K562 (cell line): ENCODE measurements at regions not wholly inside any gene's neighbourhood (a gene's known extent, or its start where the extent isn't known, plus 50 kb on each side); places are given as distances from the start of the nearest gene placed in this dataset.

Experiments used
- ATAC-seq: fragments of 200-7000 bp; cut with Tn5 transposase; 3 replicates; pipeline ENCODE4 v1.9.1; 2020; ENCODE audit warnings: moderate library complexity
- BruUV-seq: library from RNA; stranded (reverse); fragments of 400-500 nt; replicated peaks from 2 replicates; lab custom pipeline; 2021; lab: Mats Ljungman, UMichigan
- CTCF ChIA-PET: fragments of 300-600 bp; formaldehyde crosslinking; extraction: SDS; loops from one replicate; lab custom pipeline; 2021; ENCODE audit warnings: low intra/inter-chr PET ratio; lab: Yijun Ruan, JAX
- POLR2A ChIA-PET: fragments of 300-600, 350-650 bp; sonication (Branson Sonifier 250); formaldehyde crosslinking; extraction: SDS; loops from one replicate; lab custom pipeline; 2021; ENCODE audit warnings: antibody characterized with exemption, inconsistent platforms; lab: Yijun Ruan, JAX
- DNase-seq, 4 experiments: peaks; one replicate each; pipeline versions ENCODE4 v3.0.0 to v3.0.0-alpha.2; 2011 to 2018; ENCODE audit warnings: low spot score in 3 of 4, mixed read lengths in 3 of 4; ENCODE audit errors: extremely low read depth in 1 of 4
- FAIRE-seq: peaks from 2 replicates; lab custom pipeline; 2011; peaks lifted over from hg19 to GRCh38; lab: Jason Lieb, UNC
- H2AFZ ChIP-seq: 2 replicates; pipeline ENCODE4 v1.6.0; 2011; ENCODE audit warnings: low read depth, low read length, control low read depth, inconsistent platforms
- H3K27ac ChIP-seq: fragments of 200-600 bp; 3 replicates; pipeline ENCODE4 v1.8.0; 2011; ENCODE audit warnings: low read depth, mild to moderate bottlenecking, control low read depth, inconsistent platforms, low read length, moderate library complexity, mixed read lengths; ENCODE audit errors: extremely low read depth
- H3K27me3 ChIP-seq, 2 experiments: fragments of 300-600 bp in 1 of 2; 2 replicates in 1 of 2; 3 replicates in 1 of 2; pipeline versions ENCODE4 v1.6.0 to v1.8.0; 2011; ENCODE audit warnings: inconsistent platforms in 2 of 2, low read length in 2 of 2, mild to moderate bottlenecking in 1 of 2, mixed read lengths in 1 of 2, moderate library complexity in 1 of 2; ENCODE audit not compliant: control insufficient read depth in 2 of 2, insufficient read depth in 2 of 2
- H3K36me3 ChIP-seq: fragments of 300-600 bp; 3 replicates; pipeline ENCODE4 v1.8.0; 2011; ENCODE audit warnings: mild to moderate bottlenecking, low read length, inconsistent platforms; ENCODE audit not compliant: control insufficient read depth, insufficient read depth
- H3K4me1 ChIP-seq, 2 experiments: fragments of 200-600 bp in 1 of 2; replicated peaks in 1 of 2; 2 replicates in 1 of 2; 3 replicates in 1 of 2; pipeline versions ENCODE4 v1.5.1 to v1.8.0; 2011; ENCODE audit warnings: inconsistent platforms in 2 of 2, low read length in 2 of 2, mild to moderate bottlenecking in 1 of 2, mixed read lengths in 1 of 2, moderate library complexity in 1 of 2; ENCODE audit not compliant: control insufficient read depth in 2 of 2, insufficient read depth in 2 of 2
- H3K4me2 ChIP-seq: 2 replicates; pipeline ENCODE4 v1.6.1; 2011; ENCODE audit warnings: low read length, control low read depth, inconsistent platforms, mixed read lengths; ENCODE audit not compliant: insufficient read depth
- H3K4me3 ChIP-seq: fragments of 200-600 bp; sonication (generic), shearing (Covaris generic); 2 replicates; pipeline ENCODE4 v1.5.1; 2016; ENCODE audit warnings: control low read depth, inconsistent platforms
- H3K79me2 ChIP-seq: fragments of 200-600 bp; 3 replicates; pipeline ENCODE4 v1.8.0; 2011; ENCODE audit warnings: low read length, inconsistent platforms; ENCODE audit not compliant: control insufficient read depth, insufficient read depth
- H3K9ac ChIP-seq, 2 experiments: 2 replicates each; pipeline versions ENCODE4 v1.6.0 to v1.6.1; 2011; ENCODE audit warnings: low read depth in 2 of 2, low read length in 2 of 2, control low read depth in 1 of 2, inconsistent platforms in 1 of 2, mild to moderate bottlenecking in 1 of 2, mixed read lengths in 1 of 2; ENCODE audit not compliant: insufficient read depth in 1 of 2
- H3K9me1 ChIP-seq: one replicate; pipeline ENCODE4 v1.6.0; 2011; ENCODE audit warnings: inconsistent platforms, mild to moderate bottlenecking, low read length, moderate library complexity; ENCODE audit not compliant: control insufficient read depth, insufficient read depth
- H3K9me3 ChIP-seq: replicated peaks from 2 replicates; pipeline ENCODE4 v1.5.1; 2011; ENCODE audit warnings: low read depth, low read length, inconsistent platforms; ENCODE audit not compliant: control insufficient read depth, insufficient read depth
- H4K20me1 ChIP-seq: replicated peaks from 2 replicates; pipeline ENCODE4 v1.6.1; 2011; ENCODE audit warnings: low read length, inconsistent platforms, mixed read lengths; ENCODE audit not compliant: control insufficient read depth, insufficient read depth
- HIVEP1 ChIP-seq: fragments of 250-450 bp; sonication (Bioruptor Pico); IDR thresholded peaks from 2 replicates; pipeline ENCODE4 v1.4.0; 2020; ENCODE audit warnings: mild to moderate bottlenecking
- KDM4B ChIP-seq, 2 experiments: fragments of 450-650 bp in 1 of 2; sonication (generic) in 1 of 2; IDR thresholded peaks; 2 replicates each; pipeline ENCODE4 v1.6.1; 2016 to 2017; ENCODE audit warnings: borderline replicate concordance in 2 of 2, antibody characterized with exemption in 1 of 2, low read depth in 1 of 2, mild to moderate bottlenecking in 1 of 2
- L3MBTL2 ChIP-seq: fragments of 450-650 bp; IDR thresholded peaks from 2 replicates; pipeline ENCODE4 v1.6.1; 2016; ENCODE audit warnings: mild to moderate bottlenecking, moderate library complexity
- PPARD ChIP-seq: fragments of 250-450 bp; sonication (Bioruptor Pico); IDR thresholded peaks from 2 replicates; pipeline ENCODE4 v1.8.0; 2022; ENCODE audit warnings: inconsistent platforms, mild to moderate bottlenecking, moderate library complexity
- SIRT6 ChIP-seq: IDR thresholded peaks from one replicate; pipeline ENCODE4 v1.6.1; 2012; ENCODE audit warnings: low read depth, mild to moderate bottlenecking, control low read depth, inconsistent platforms, low read length, moderate library complexity
- SMAD1 ChIP-seq: fragments of 150-350 bp; IDR thresholded peaks from 2 replicates; pipeline ENCODE4 v1.6.1; 2014; ENCODE audit warnings: low read length, low read depth; ENCODE audit not compliant: partially characterized antibody
- SMARCE1 ChIP-seq: fragments of 450-650 bp; IDR thresholded peaks from 2 replicates; pipeline ENCODE4 v1.7.1; 2016; ENCODE audit warnings: mild to moderate bottlenecking
- ZBTB8A ChIP-seq: fragments of 450-650 bp; IDR thresholded peaks from 2 replicates; pipeline ENCODE4 v1.6.1; 2018; ENCODE audit warnings: mild to moderate bottlenecking, moderate library complexity; ENCODE audit not compliant: partially characterized antibody
- WGBS: fragments of 100-300 bp; shearing (Covaris generic); methylation state at CpG from one replicate; pipeline ENCODE4 v1.1.6; 2016; ENCODE audit warnings: low coverage, mixed read lengths; ENCODE audit not compliant: insufficient coverage; ENCODE audit errors: missing lambda C conversion rate; 5-methylcytosine and 5-hydroxymethylcytosine counted together
- in situ Hi-C: fragments of 300-500 bp; cut with MboI; formaldehyde crosslinking; loops from 4 replicates; pipeline ENCODE4 v1.15.0; 2018; ENCODE audit warnings: inconsistent platforms, mixed read lengths
- intact Hi-C: fragments of 100-400 bp; cut with micrococcal nuclease; formaldehyde crosslinking; loops from 2 replicates; pipeline ENCODE4 v1.14.2; 2022
- TF ChIP-seq, protein P1 (sequence below): fragments of 450-650 bp; formaldehyde crosslinking; IDR thresholded peaks from 2 replicates; pipeline ENCODE4 v1.4.0; 2022; ENCODE audit warnings: missing genetic modification characterization
- TF ChIP-seq, protein P2 (sequence below): fragments of 450-650 bp; formaldehyde crosslinking; IDR thresholded peaks from 2 replicates; pipeline ENCODE4 v1.4.0; 2020; ENCODE audit warnings: mild to moderate bottlenecking
- TF ChIP-seq, protein P3 (sequence below), 2 experiments: fragments of 450-650 bp; IDR thresholded peaks; 2 replicates each; pipeline ENCODE4 v1.6.1; 2016

DNA sequence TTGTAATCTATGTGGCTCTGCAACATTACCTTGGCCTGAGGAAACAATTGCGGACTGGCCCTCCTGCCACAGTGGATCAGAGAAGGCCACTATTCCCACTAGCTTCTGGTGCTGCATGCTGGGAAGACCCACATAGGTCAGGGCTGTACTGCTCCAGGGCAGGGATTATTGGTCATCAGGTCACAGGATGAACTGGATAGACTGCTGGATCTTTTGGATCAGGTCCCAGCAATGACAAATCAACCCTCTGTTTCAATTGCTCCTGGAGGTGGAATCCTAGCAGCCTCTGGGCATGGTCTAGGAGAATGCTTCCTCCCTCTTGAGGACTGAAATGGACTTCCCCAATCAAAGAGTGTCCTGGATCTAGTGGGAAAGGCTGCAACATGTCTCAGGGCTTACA lies 66.7 kb upstream of the PHF24 start:
- ATAC-seq = no peak
- H3K9ac ChIP-seq = no peak overlapping the region
- no peaks in the 10 kb centered on the region for H3K4me1 ChIP-seq
- ChIA-PET POLR2A (no interaction called here), CTCF (no interaction called here)
- in situ Hi-C loops = loop anchor here (5.0 to 25.0 kb wide), 3 partner anchors 191 to 671 kb away; a partner anchor contains a TSS
- no peaks in the 10 kb centered on the region for H3K9me3 ChIP-seq
- no peak overlapping the region for H2AFZ ChIP-seq
- no peak overlapping the region for H3K4me2 ChIP-seq
- no peaks in the 10 kb centered on the region for H3K79me2 ChIP-seq
- no peaks in the 10 kb centered on the region for H4K20me1 ChIP-seq
- no peaks in the 10 kb centered on the region for H3K9me1 ChIP-seq
- BruUV-seq = no TSS peak
- DNase-seq = no peak
- no peaks in the 10 kb centered on the region; a peak in 1 of 5 replicates for H3K27me3 ChIP-seq
- no peaks in the 10 kb centered on the region for H3K36me3 ChIP-seq
- H3K4me3 ChIP-seq = no peak overlapping the region
- TF ChIP-seq HIVEP1 (CRISPR knock-in tag) (no peak), SMARCE1 (no peak), L3MBTL2 (no peak), SIRT6 (no peak), ZBTB8A (no peak), PPARD (CRISPR knock-in tag) (no peak), SMAD1 (no peak), KDM4B (IDR thresholded peaks at IDR 0.05; ENCODE audit: borderline replicate concordance in 2 of 2, low read depth in 1 of 2) (no peak)
- TF ChIP-seq, protein P1, sequence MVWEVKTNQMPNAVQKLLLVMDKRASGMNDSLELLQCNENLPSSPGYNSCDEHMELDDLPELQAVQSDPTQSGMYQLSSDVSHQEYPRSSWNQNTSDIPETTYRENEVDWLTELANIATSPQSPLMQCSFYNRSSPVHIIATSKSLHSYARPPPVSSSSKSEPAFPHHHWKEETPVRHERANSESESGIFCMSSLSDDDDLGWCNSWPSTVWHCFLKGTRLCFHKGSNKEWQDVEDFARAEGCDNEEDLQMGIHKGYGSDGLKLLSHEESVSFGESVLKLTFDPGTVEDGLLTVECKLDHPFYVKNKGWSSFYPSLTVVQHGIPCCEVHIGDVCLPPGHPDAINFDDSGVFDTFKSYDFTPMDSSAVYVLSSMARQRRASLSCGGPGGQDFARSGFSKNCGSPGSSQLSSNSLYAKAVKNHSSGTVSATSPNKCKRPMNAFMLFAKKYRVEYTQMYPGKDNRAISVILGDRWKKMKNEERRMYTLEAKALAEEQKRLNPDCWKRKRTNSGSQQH (CRISPR knock-in tag) = no peak
- TF ChIP-seq, protein P2, sequence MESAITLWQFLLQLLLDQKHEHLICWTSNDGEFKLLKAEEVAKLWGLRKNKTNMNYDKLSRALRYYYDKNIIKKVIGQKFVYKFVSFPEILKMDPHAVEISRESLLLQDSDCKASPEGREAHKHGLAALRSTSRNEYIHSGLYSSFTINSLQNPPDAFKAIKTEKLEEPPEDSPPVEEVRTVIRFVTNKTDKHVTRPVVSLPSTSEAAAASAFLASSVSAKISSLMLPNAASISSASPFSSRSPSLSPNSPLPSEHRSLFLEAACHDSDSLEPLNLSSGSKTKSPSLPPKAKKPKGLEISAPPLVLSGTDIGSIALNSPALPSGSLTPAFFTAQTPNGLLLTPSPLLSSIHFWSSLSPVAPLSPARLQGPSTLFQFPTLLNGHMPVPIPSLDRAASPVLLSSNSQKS = no peak
- TF ChIP-seq, protein P3, sequence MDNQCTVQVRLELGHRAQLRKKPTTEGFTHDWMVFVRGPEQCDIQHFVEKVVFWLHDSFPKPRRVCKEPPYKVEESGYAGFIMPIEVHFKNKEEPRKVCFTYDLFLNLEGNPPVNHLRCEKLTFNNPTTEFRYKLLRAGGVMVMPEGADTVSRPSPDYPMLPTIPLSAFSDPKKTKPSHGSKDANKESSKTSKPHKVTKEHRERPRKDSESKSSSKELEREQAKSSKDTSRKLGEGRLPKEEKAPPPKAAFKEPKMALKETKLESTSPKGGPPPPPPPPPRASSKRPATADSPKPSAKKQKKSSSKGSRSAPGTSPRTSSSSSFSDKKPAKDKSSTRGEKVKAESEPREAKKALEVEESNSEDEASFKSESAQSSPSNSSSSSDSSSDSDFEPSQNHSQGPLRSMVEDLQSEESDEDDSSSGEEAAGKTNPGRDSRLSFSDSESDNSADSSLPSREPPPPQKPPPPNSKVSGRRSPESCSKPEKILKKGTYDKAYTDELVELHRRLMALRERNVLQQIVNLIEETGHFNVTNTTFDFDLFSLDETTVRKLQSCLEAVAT (IDR thresholded peaks at IDR 0.05) = no peak
- 0% methylated on average over 1 of the region's 1 CpG for WGBS
- intact Hi-C loops = no loop called here
- H3K27ac ChIP-seq = no peak overlapping the region
- no peak for FAIRE-seq
